Caco-2 (cell line): ENCODE measurements at regions not wholly inside any gene's neighbourhood (a gene's known extent, or its start where the extent isn't known, plus 50 kb on each side); places are given as distances from the start of the nearest gene placed in this dataset.

ENCODE experiments used
- BruUV-seq: library from RNA; stranded (reverse); fragments of 400-500 nt; replicated peaks from 2 replicates; lab custom pipeline; 2021; lab: Mats Ljungman, UMichigan
- CTCF ChIA-PET: fragments of 300-600 bp; sonication (Branson Sonifier 250); formaldehyde crosslinking; loops from one replicate; lab custom pipeline; 2022; ENCODE audit warnings: antibody characterized with exemption; lab: Charles Lee
- POLR2A ChIA-PET: fragments of 300-600 bp; sonication (Branson Sonifier 250); formaldehyde crosslinking; loops from one replicate; lab custom pipeline; 2022; ENCODE audit warnings: antibody characterized with exemption; lab: Charles Lee
- DNase-seq, 2 experiments: peaks; one replicate each; pipeline versions ENCODE4 v3.0.0 to v3.0.0-alpha.2; 2020 to 2022
- H3K27me3 ChIP-seq: replicated peaks from 2 replicates; pipeline ENCODE4 v1.6.0; 2011; ENCODE audit warnings: low read length; ENCODE audit not compliant: control insufficient read depth, insufficient read depth
- H3K36me3 ChIP-seq: 2 replicates; pipeline ENCODE4 v1.5.1; 2011; ENCODE audit warnings: low read length; ENCODE audit not compliant: control insufficient read depth, insufficient read depth
- H3K4me1 ChIP-seq: fragments of 250-450 bp; sonication (Bioruptor Pico); 2 replicates; pipeline ENCODE4 v1.5.1; 2020; ENCODE audit warnings: mild to moderate bottlenecking
- H3K4me3 ChIP-seq: 2 replicates; pipeline ENCODE4 v1.5.1; 2011; ENCODE audit warnings: low read depth, mild to moderate bottlenecking, control low read depth, low read length
- H3K9me3 ChIP-seq: fragments of 250-450 bp; sonication (Bioruptor Pico); 2 replicates; pipeline ENCODE4 v1.5.1; 2020; ENCODE audit warnings: mild to moderate bottlenecking, moderate library complexity
- H3K27ac Mint-ChIP-seq: one replicate; pipeline ENCODE4 v1.8.0; 2022; ENCODE audit warnings: mixed read lengths; ENCODE audit not compliant: unreplicated experiment
- H3K27me3 Mint-ChIP-seq: one replicate; pipeline ENCODE4 v1.8.0; 2022; ENCODE audit warnings: mixed read lengths; ENCODE audit not compliant: insufficient read depth, unreplicated experiment
- H3K36me3 Mint-ChIP-seq: one replicate; pipeline ENCODE4 v1.8.0; 2022; ENCODE audit warnings: mild to moderate bottlenecking, mixed read lengths; ENCODE audit not compliant: insufficient read depth, unreplicated experiment
- H3K4me1 Mint-ChIP-seq: one replicate; pipeline ENCODE4 v1.8.0; 2022; ENCODE audit warnings: low read depth, mixed read lengths; ENCODE audit not compliant: unreplicated experiment
- H3K4me3 Mint-ChIP-seq: one replicate; pipeline ENCODE4 v1.8.0; 2022; ENCODE audit warnings: mild to moderate bottlenecking, moderate library complexity, mixed read lengths; ENCODE audit not compliant: unreplicated experiment
- H3K9me3 Mint-ChIP-seq: one replicate; pipeline ENCODE4 v1.8.0; 2022; ENCODE audit warnings: mixed read lengths; ENCODE audit not compliant: unreplicated experiment
- intact Hi-C: fragments of 100-400 bp; cut with micrococcal nuclease; formaldehyde crosslinking; loops from one replicate; pipeline ENCODE4 v1.10.0; 2022; ENCODE audit not compliant: unreplicated experiment
- TF ChIP-seq, protein P1 (sequence below), 2 experiments: fragments of 200-600 bp in 1 of 2; IDR thresholded peaks; 1 replicate in 1 of 2; 2 replicates in 1 of 2; pipeline versions ENCODE4 v1.5.1 to v1.8.0; 2011 to 2022; ENCODE audit warnings: antibody characterized with exemption in 1 of 2, control low read depth in 1 of 2, inconsistent platforms in 1 of 2, low read depth in 1 of 2, low read length in 1 of 2, mild to moderate bottlenecking in 1 of 2, moderate library complexity in 1 of 2; ENCODE audit not compliant: insufficient read depth in 1 of 2, severe bottlenecking in 1 of 2, unreplicated experiment in 1 of 2

DNA sequence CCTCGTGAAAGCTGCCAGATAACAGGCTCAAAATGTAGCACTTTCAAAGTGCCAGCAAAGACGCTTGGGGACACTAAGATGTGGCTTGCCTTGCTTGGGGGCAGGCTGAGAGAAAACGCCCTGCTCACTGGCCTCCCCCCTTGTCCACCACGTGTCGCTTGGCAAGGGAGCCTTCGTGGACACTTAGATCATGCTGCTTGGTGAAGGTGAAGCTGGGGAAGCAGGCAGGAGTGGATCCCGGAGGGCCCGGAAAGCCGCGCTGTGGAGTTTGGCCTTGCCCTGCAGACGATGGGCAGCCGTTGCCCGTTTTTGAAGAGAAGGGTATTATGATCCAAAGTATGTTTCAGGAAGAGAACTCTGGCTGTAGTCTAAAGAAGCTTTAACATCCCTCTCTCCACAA is 53.4 kb upstream of the BDKRB2 start:
- Mint-ChIP-seq H3K27ac (no peak overlapping the region), H3K36me3 (no peaks in the 10 kb centered on the region), H3K9me3 (no peaks in the 10 kb centered on the region), H3K4me3 (no peak overlapping the region), H3K27me3 (no peaks in the 10 kb centered on the region), H3K4me1 (no peaks in the 10 kb centered on the region)
- no peak overlapping the region for H3K4me3 ChIP-seq
- ChIA-PET CTCF (no interaction called here), POLR2A (no interaction called here)
- H3K27me3 ChIP-seq: no peaks in the 10 kb centered on the region
- peaks cover under 1% of the 10 kb centered on the region; the same call in 1 of the 2 replicates for H3K4me1 ChIP-seq
- no peaks in the 10 kb centered on the region for H3K36me3 ChIP-seq
- DNase-seq: no peak
- no TSS peak for BruUV-seq
- H3K9me3 ChIP-seq: no peaks in the 10 kb centered on the region; the same call in 1 of the 2 replicates
- TF ChIP-seq, protein P1, sequence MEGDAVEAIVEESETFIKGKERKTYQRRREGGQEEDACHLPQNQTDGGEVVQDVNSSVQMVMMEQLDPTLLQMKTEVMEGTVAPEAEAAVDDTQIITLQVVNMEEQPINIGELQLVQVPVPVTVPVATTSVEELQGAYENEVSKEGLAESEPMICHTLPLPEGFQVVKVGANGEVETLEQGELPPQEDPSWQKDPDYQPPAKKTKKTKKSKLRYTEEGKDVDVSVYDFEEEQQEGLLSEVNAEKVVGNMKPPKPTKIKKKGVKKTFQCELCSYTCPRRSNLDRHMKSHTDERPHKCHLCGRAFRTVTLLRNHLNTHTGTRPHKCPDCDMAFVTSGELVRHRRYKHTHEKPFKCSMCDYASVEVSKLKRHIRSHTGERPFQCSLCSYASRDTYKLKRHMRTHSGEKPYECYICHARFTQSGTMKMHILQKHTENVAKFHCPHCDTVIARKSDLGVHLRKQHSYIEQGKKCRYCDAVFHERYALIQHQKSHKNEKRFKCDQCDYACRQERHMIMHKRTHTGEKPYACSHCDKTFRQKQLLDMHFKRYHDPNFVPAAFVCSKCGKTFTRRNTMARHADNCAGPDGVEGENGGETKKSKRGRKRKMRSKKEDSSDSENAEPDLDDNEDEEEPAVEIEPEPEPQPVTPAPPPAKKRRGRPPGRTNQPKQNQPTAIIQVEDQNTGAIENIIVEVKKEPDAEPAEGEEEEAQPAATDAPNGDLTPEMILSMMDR (IDR thresholded peaks at IDR 0.05; ENCODE audit: insufficient read depth in 1 of 2, low read depth in 1 of 2, low read length in 1 of 2, severe bottlenecking in 1 of 2, unreplicated experiment in 1 of 2): no peak
- intact Hi-C loops: no loop called here

DNA sequence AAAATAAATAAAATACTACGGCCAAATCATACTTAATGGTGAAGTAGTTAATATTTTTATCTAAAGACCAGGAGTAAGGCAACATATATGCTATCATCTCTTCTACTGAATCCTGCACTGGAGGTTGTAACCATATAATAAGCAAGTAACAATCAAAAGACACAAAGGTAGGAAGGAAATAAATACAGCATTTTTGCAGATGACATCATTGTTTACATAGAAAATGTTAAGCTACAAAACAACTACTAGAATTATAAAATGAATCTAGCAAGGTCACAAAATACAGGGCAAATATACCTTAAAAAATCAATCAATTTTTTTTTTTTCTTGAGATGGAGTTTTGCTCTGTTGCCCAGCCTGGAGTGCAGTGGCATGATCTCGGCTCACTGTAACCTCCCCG is 51.6 kb upstream of the BDKRB2 start:
- H3K36me3 Mint-ChIP-seq: no peaks in the 10 kb centered on the region
- intact Hi-C loops: no loop called here
- Histone ChIP-seq H3K4me3 (no peak overlapping the region), H3K27me3 (no peaks in the 10 kb centered on the region), H3K4me1 (no peaks in the 10 kb centered on the region), H3K36me3 (no peaks in the 10 kb centered on the region), H3K9me3 (no peaks in the 10 kb centered on the region; the same call in 1 of the 2 replicates)
- H3K4me3 Mint-ChIP-seq: no peak overlapping the region
- no peaks in the 10 kb centered on the region for H3K27me3 Mint-ChIP-seq
- H3K27ac Mint-ChIP-seq: no peak overlapping the region
- H3K9me3 Mint-ChIP-seq: no peaks in the 10 kb centered on the region
- H3K4me1 Mint-ChIP-seq: no peaks in the 10 kb centered on the region
- ChIA-PET POLR2A (no interaction called here), CTCF (no interaction called here)
- TF ChIP-seq, protein P1 (IDR thresholded peaks at IDR 0.05; ENCODE audit: insufficient read depth in 1 of 2, low read depth in 1 of 2, low read length in 1 of 2, severe bottlenecking in 1 of 2, unreplicated experiment in 1 of 2): no peak
- DNase-seq: no peak
- no TSS peak for BruUV-seq
